Fibroblast of the aortic adventitia (primary cell): ENCODE measurements at regions not wholly inside any gene's neighbourhood (a gene's known extent, or its start where the extent isn't known, plus 50 kb on each side); places are given as distances from the start of the nearest gene placed in this dataset.
A peak's percentile ranks its signal among the peaks of the same experiment; 100 is the strongest.

ENCODE experiments used
- DNase-seq: peaks from one replicate; pipeline ENCODE4 v3.0.0-alpha.2; 2010; ENCODE audit warnings: low read depth
- H3K4me3 ChIP-seq: 2 replicates; pipeline ENCODE4 v1.5.1; 2011; ENCODE audit warnings: low read depth, mild to moderate bottlenecking, control low read depth, low read length, moderate library complexity
- TF ChIP-seq, protein P1 (sequence below): IDR thresholded peaks from 2 replicates; pipeline ENCODE4 v1.5.1; 2011; ENCODE audit warnings: mild to moderate bottlenecking, low read length, control low read depth, inconsistent platforms; ENCODE audit not compliant: insufficient read depth

- TF ChIP-seq, protein P1, sequence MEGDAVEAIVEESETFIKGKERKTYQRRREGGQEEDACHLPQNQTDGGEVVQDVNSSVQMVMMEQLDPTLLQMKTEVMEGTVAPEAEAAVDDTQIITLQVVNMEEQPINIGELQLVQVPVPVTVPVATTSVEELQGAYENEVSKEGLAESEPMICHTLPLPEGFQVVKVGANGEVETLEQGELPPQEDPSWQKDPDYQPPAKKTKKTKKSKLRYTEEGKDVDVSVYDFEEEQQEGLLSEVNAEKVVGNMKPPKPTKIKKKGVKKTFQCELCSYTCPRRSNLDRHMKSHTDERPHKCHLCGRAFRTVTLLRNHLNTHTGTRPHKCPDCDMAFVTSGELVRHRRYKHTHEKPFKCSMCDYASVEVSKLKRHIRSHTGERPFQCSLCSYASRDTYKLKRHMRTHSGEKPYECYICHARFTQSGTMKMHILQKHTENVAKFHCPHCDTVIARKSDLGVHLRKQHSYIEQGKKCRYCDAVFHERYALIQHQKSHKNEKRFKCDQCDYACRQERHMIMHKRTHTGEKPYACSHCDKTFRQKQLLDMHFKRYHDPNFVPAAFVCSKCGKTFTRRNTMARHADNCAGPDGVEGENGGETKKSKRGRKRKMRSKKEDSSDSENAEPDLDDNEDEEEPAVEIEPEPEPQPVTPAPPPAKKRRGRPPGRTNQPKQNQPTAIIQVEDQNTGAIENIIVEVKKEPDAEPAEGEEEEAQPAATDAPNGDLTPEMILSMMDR: no peak
- DNase-seq: peak; percentile 39
These were observed 68.7 kb downstream of the MEPE start for GRCh38 chr4:87901422-87901992.

GRCh38 chr4:87904639-87905160, 70.8 kb upstream of the SPP1 start:
- H3K4me3 ChIP-seq: no peak overlapping the region
- no peak for DNase-seq
- TF ChIP-seq, protein P1: no peak

More at GRCh38 chr4:87901422-87901992, 68.7 kb downstream of the MEPE start:
- H3K4me3 ChIP-seq: no peak overlapping the region

GRCh38 chr4:87908336-87908735, 67.2 kb upstream of the SPP1 start:
- TF ChIP-seq, protein P1: no peak
- H3K4me3 ChIP-seq: no peak overlapping the region
- DNase-seq: no peak

GRCh38 chr4:87910795-87911194, 64.7 kb upstream of the SPP1 start:
- DNase-seq: no peak
- TF ChIP-seq, protein P1: no peak
- no peak overlapping the region for H3K4me3 ChIP-seq

DNA sequence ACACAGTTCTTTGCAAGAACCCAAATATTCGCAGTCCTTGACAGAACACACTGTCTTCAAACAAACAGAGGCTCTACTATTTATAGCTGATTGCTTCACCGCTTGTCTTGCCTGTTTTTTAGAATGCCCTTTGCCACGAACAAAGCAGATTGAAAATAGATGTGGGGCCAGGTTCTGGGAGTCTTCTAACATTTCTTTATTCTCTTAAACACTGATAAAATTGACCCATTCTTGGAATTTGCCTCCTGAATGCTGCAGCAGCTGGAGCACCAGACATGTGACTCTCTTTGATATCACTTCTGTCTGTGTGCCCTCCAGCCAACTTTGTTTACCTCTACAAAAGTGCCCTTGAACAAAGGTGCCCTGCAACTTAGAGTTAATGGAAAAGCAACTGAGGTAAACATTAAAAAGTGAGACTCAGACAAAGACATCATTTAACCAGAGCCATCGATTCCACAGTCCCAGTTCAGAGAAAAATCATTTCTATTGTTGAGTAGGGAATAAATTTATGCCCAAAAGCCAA, 64.2 kb upstream of the SPP1 start:
- H3K4me3 ChIP-seq: no peak overlapping the region
- peak; percentile 7 for DNase-seq
- TF ChIP-seq, protein P1: no peak

GRCh38 chr4:87912164-87913004, 63.1 kb upstream of the SPP1 start:
- peak; percentile 43 for DNase-seq
- TF ChIP-seq, protein P1: no peak
- H3K4me3 ChIP-seq: no peak overlapping the region
